Caco-2 (cell line): ENCODE measurements at regions not wholly inside any gene's neighbourhood (a gene's known extent, or its start where the extent isn't known, plus 50 kb on each side); places are given as distances from the start of the nearest gene placed in this dataset.
"Not testable (repeated sequence)": the region's sequence is repeated elsewhere in the genome, so short reads cannot be mapped to it uniquely, and the experiment has no call there.

Experiments used
- BruUV-seq: library from RNA; stranded (reverse); fragments of 400-500 nt; replicated peaks from 2 replicates; lab custom pipeline; 2021; lab: Mats Ljungman, UMichigan
- CTCF ChIA-PET: fragments of 300-600 bp; sonication (Branson Sonifier 250); formaldehyde crosslinking; loops from one replicate; lab custom pipeline; 2022; ENCODE audit warnings: antibody characterized with exemption; lab: Charles Lee
- POLR2A ChIA-PET: fragments of 300-600 bp; sonication (Branson Sonifier 250); formaldehyde crosslinking; loops from one replicate; lab custom pipeline; 2022; ENCODE audit warnings: antibody characterized with exemption; lab: Charles Lee
- DNase-seq, 2 experiments: peaks; one replicate each; pipeline versions ENCODE4 v3.0.0 to v3.0.0-alpha.2; 2020 to 2022
- H3K27me3 ChIP-seq: replicated peaks from 2 replicates; pipeline ENCODE4 v1.6.0; 2011; ENCODE audit warnings: low read length; ENCODE audit not compliant: control insufficient read depth, insufficient read depth
- H3K36me3 ChIP-seq: 2 replicates; pipeline ENCODE4 v1.5.1; 2011; ENCODE audit warnings: low read length; ENCODE audit not compliant: control insufficient read depth, insufficient read depth
- H3K4me1 ChIP-seq: fragments of 250-450 bp; sonication (Bioruptor Pico); 2 replicates; pipeline ENCODE4 v1.5.1; 2020; ENCODE audit warnings: mild to moderate bottlenecking
- H3K4me3 ChIP-seq: 2 replicates; pipeline ENCODE4 v1.5.1; 2011; ENCODE audit warnings: low read depth, mild to moderate bottlenecking, control low read depth, low read length
- H3K9me3 ChIP-seq: fragments of 250-450 bp; sonication (Bioruptor Pico); 2 replicates; pipeline ENCODE4 v1.5.1; 2020; ENCODE audit warnings: mild to moderate bottlenecking, moderate library complexity
- H3K27ac Mint-ChIP-seq: one replicate; pipeline ENCODE4 v1.8.0; 2022; ENCODE audit warnings: mixed read lengths; ENCODE audit not compliant: unreplicated experiment
- H3K27me3 Mint-ChIP-seq: one replicate; pipeline ENCODE4 v1.8.0; 2022; ENCODE audit warnings: mixed read lengths; ENCODE audit not compliant: insufficient read depth, unreplicated experiment
- H3K36me3 Mint-ChIP-seq: one replicate; pipeline ENCODE4 v1.8.0; 2022; ENCODE audit warnings: mild to moderate bottlenecking, mixed read lengths; ENCODE audit not compliant: insufficient read depth, unreplicated experiment
- H3K4me1 Mint-ChIP-seq: one replicate; pipeline ENCODE4 v1.8.0; 2022; ENCODE audit warnings: low read depth, mixed read lengths; ENCODE audit not compliant: unreplicated experiment
- H3K4me3 Mint-ChIP-seq: one replicate; pipeline ENCODE4 v1.8.0; 2022; ENCODE audit warnings: mild to moderate bottlenecking, moderate library complexity, mixed read lengths; ENCODE audit not compliant: unreplicated experiment
- H3K9me3 Mint-ChIP-seq: one replicate; pipeline ENCODE4 v1.8.0; 2022; ENCODE audit warnings: mixed read lengths; ENCODE audit not compliant: unreplicated experiment
- intact Hi-C: fragments of 100-400 bp; cut with micrococcal nuclease; formaldehyde crosslinking; loops from one replicate; pipeline ENCODE4 v1.10.0; 2022; ENCODE audit not compliant: unreplicated experiment
- TF ChIP-seq, protein P1 (sequence below), 2 experiments: fragments of 200-600 bp in 1 of 2; IDR thresholded peaks; 1 replicate in 1 of 2; 2 replicates in 1 of 2; pipeline versions ENCODE4 v1.5.1 to v1.8.0; 2011 to 2022; ENCODE audit warnings: antibody characterized with exemption in 1 of 2, control low read depth in 1 of 2, inconsistent platforms in 1 of 2, low read depth in 1 of 2, low read length in 1 of 2, mild to moderate bottlenecking in 1 of 2, moderate library complexity in 1 of 2; ENCODE audit not compliant: insufficient read depth in 1 of 2, severe bottlenecking in 1 of 2, unreplicated experiment in 1 of 2

GRCh38 chr17:45668316-45668715 lies 115.8 kb upstream of the CRHR1 start:
- TF ChIP-seq, protein P1, sequence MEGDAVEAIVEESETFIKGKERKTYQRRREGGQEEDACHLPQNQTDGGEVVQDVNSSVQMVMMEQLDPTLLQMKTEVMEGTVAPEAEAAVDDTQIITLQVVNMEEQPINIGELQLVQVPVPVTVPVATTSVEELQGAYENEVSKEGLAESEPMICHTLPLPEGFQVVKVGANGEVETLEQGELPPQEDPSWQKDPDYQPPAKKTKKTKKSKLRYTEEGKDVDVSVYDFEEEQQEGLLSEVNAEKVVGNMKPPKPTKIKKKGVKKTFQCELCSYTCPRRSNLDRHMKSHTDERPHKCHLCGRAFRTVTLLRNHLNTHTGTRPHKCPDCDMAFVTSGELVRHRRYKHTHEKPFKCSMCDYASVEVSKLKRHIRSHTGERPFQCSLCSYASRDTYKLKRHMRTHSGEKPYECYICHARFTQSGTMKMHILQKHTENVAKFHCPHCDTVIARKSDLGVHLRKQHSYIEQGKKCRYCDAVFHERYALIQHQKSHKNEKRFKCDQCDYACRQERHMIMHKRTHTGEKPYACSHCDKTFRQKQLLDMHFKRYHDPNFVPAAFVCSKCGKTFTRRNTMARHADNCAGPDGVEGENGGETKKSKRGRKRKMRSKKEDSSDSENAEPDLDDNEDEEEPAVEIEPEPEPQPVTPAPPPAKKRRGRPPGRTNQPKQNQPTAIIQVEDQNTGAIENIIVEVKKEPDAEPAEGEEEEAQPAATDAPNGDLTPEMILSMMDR (IDR thresholded peaks at IDR 0.05; ENCODE audit: insufficient read depth in 1 of 2, low read depth in 1 of 2, low read length in 1 of 2, severe bottlenecking in 1 of 2, unreplicated experiment in 1 of 2) = no peak
- POLR2A ChIA-PET = no interaction called here
- intact Hi-C loops = no loop called here
- no peak overlapping the region for H3K4me3 Mint-ChIP-seq
- H3K27ac Mint-ChIP-seq = no peak overlapping the region
- CTCF ChIA-PET = no interaction called here
- H3K36me3 Mint-ChIP-seq = no peaks in the 10 kb centered on the region
- no peak for DNase-seq
- Histone ChIP-seq H3K9me3 (no peaks in the 10 kb centered on the region), H3K36me3 (no peaks in the 10 kb centered on the region), H3K4me3 (no peak overlapping the region), H3K4me1 (no peaks in the 10 kb centered on the region), H3K27me3 (peaks cover 3% of the 10 kb centered on the region; the same call in 1 of the 2 replicates)
- H3K27me3 Mint-ChIP-seq = peaks cover 13% of the 10 kb centered on the region
- BruUV-seq = no TSS peak
- H3K9me3 Mint-ChIP-seq = peaks cover 11% of the 10 kb centered on the region
- no peaks in the 10 kb centered on the region for H3K4me1 Mint-ChIP-seq

GRCh38 chr17:45672301-45672700 lies 111.8 kb upstream of the CRHR1 start:
- peaks cover 10% of the 10 kb centered on the region for H3K27me3 Mint-ChIP-seq
- no peak overlapping the region for H3K27ac Mint-ChIP-seq
- H3K9me3 ChIP-seq = no peaks in the 10 kb centered on the region
- H3K9me3 Mint-ChIP-seq = peaks cover 12% of the 10 kb centered on the region
- intact Hi-C loops = no loop called here
- DNase-seq = no peak
- TF ChIP-seq, protein P1 (IDR thresholded peaks at IDR 0.05; ENCODE audit: insufficient read depth in 1 of 2, low read depth in 1 of 2, low read length in 1 of 2, severe bottlenecking in 1 of 2, unreplicated experiment in 1 of 2) = no peak
- H3K4me3 Mint-ChIP-seq = no peak overlapping the region
- 0 out of 2 replicates have a peak, but pooled peaks cover 3% of the 10 kb centered on the region for H3K27me3 ChIP-seq
- BruUV-seq = no TSS peak
- H3K4me3 ChIP-seq = no peak overlapping the region
- H3K36me3 Mint-ChIP-seq = no peaks in the 10 kb centered on the region
- no peaks in the 10 kb centered on the region for H3K36me3 ChIP-seq
- POLR2A ChIA-PET = no interaction called here
- H3K4me1 Mint-ChIP-seq = no peaks in the 10 kb centered on the region
- no peaks in the 10 kb centered on the region for H3K4me1 ChIP-seq
- CTCF ChIA-PET = interaction anchor here (0.7 kb wide), 1 partner anchor 159 kb away, joined by 3 read pairs; no protein-coding TSS in a partner anchor

GRCh38 chr17:45672792-45673191 lies 111.3 kb upstream of the CRHR1 start:
- TF ChIP-seq, protein P1 (IDR thresholded peaks at IDR 0.05; ENCODE audit: insufficient read depth in 1 of 2, low read depth in 1 of 2, low read length in 1 of 2, severe bottlenecking in 1 of 2, unreplicated experiment in 1 of 2) = no peak
- Histone ChIP-seq H3K36me3 (no peaks in the 10 kb centered on the region), H3K4me1 (no peaks in the 10 kb centered on the region), H3K9me3 (no peaks in the 10 kb centered on the region), H3K4me3 (no peak overlapping the region), H3K27me3 (0 out of 2 replicates have a peak, but pooled peaks cover 2% of the 10 kb centered on the region)
- intact Hi-C loops = no loop called here
- H3K9me3 Mint-ChIP-seq = peaks cover 12% of the 10 kb centered on the region
- peaks cover 7% of the 10 kb centered on the region for H3K27me3 Mint-ChIP-seq
- no peak for DNase-seq
- BruUV-seq = no TSS peak
- no peaks in the 10 kb centered on the region for H3K36me3 Mint-ChIP-seq
- no peaks in the 10 kb centered on the region for H3K4me1 Mint-ChIP-seq
- ChIA-PET POLR2A (no interaction called here), CTCF (no interaction called here)
- H3K27ac Mint-ChIP-seq = no peak overlapping the region
- no peak overlapping the region for H3K4me3 Mint-ChIP-seq

- H3K4me3 ChIP-seq, DNase-seq, H3K4me3 Mint-ChIP-seq, CTCF ChIA-PET, POLR2A ChIA-PET, H3K9me3 ChIP-seq, intact Hi-C loops, H3K4me1 ChIP-seq, H3K36me3 ChIP-seq, H3K27me3 ChIP-seq, H3K27ac Mint-ChIP-seq, H3K36me3 Mint-ChIP-seq, H3K4me1 Mint-ChIP-seq, BruUV-seq: not testable (repeated sequence)
- Mint-ChIP-seq H3K27me3 (peaks cover 11% of the 10 kb centered on the region), H3K9me3 (peaks cover 12% of the 10 kb centered on the region)
Observed at GRCh38 chr17:45673759-45674158, 110.4 kb upstream of the CRHR1 start.
